H1 (cell line): ENCODE measurements at regions not wholly inside any gene's neighbourhood (a gene's known extent, or its start where the extent isn't known, plus 50 kb on each side); places are given as distances from the start of the nearest gene placed in this dataset.

ENCODE experiments used
- CBX5 ChIP-seq: fragments of 300-800, 300-1000 bp; sonication (generic); IDR thresholded peaks from 2 replicates; pipeline ENCODE4 v1.7.1; 2016; ENCODE audit warnings: antibody characterized with exemption, low read length, low read depth
- CHD7 ChIP-seq: fragments of 300-600 bp; sonication (generic); IDR thresholded peaks from 2 replicates; pipeline ENCODE4 v1.7.1; 2012; ENCODE audit warnings: low read length, moderate library complexity, mild to moderate bottlenecking, inconsistent platforms; ENCODE audit not compliant: insufficient replicate concordance
- CTBP2 ChIP-seq: IDR thresholded peaks from 2 replicates; pipeline ENCODE4 v1.7.0; 2011; ENCODE audit warnings: borderline replicate concordance, mild to moderate bottlenecking, moderate library complexity, mixed read lengths, low read length; ENCODE audit not compliant: insufficient read depth, insufficient read length
- GABPA ChIP-seq: IDR thresholded peaks from 2 replicates; pipeline ENCODE4 v1.6.1; 2011; ENCODE audit warnings: mild to moderate bottlenecking, low read length, moderate library complexity, borderline replicate concordance; ENCODE audit not compliant: insufficient read depth
- RAD21 ChIP-seq, 2 experiments: IDR thresholded peaks in 1 of 2; conservative IDR thresholded peaks in 1 of 2; 2 replicates each; pipeline ENCODE4 v1.6.1; 2011; ENCODE audit warnings: low read depth in 2 of 2, low read length in 2 of 2, improper control_type of control experiment in 1 of 2, inconsistent platforms in 1 of 2, mild to moderate bottlenecking in 1 of 2, moderate library complexity in 1 of 2
- TAF7 ChIP-seq: optimal IDR thresholded peaks from 2 replicates; pipeline ENCODE3; 2011; ENCODE audit warnings: low read depth, mild to moderate bottlenecking, inconsistent platforms, low read length, moderate library complexity, borderline replicate concordance
- TCF12 ChIP-seq: IDR thresholded peaks from 2 replicates; pipeline ENCODE4 v1.6.1; 2011; ENCODE audit warnings: low read depth, mild to moderate bottlenecking, low read length
- USF2 ChIP-seq: IDR thresholded peaks from 2 replicates; pipeline ENCODE4 v1.6.1; 2011; ENCODE audit warnings: low read length, improper control_type of control experiment

GRCh38 chr2:128545829-128546228 is 227.2 kb upstream of the HS6ST1 start (continued):
- TF ChIP-seq CHD7 (no peak), USF2 (no peak), RAD21 (IDR thresholded peaks at IDR 0.05 in 1 of 2, conservative IDR thresholded peaks at IDR 0.05 in 1 of 2; ENCODE audit: low read depth in 2 of 2, low read length in 2 of 2) (no peak), CBX5 (no peak), TAF7 (no peak), CTBP2 (no peak), TCF12 (no peak), GABPA (no peak)
- TF ChIP-seq, all 59 proteins: peak for 0
